ENCODE measurements at regions not wholly inside any gene's neighbourhood (a gene's known extent, or its start where the extent isn't known, plus 50 kb on each side); places are given as distances from the start of the nearest gene placed in this dataset.

- Mint-ChIP-seq H3K4me3 (ENCODE audit: unreplicated experiment) (no peak overlapping the region), H3K9me3 (ENCODE audit: unreplicated experiment) (no peaks in the 10 kb centered on the region), H3K27me3 (ENCODE audit: low read depth, unreplicated experiment) (peaks cover 39% of the 10 kb centered on the region), H3K36me3 (ENCODE audit: low read depth, unreplicated experiment) (no peaks in the 10 kb centered on the region), H3K4me1 (ENCODE audit: low read depth, unreplicated experiment) (no peaks in the 10 kb centered on the region), H3K27ac (ENCODE audit: unreplicated experiment) (no peak overlapping the region)
- Histone ChIP-seq H2AFZ (ENCODE audit: low read depth, low read length) (no peak overlapping the region), H3K79me2 (ENCODE audit: insufficient read depth, low read length) (no peaks in the 10 kb centered on the region), H3K36me3 (ENCODE audit: insufficient read depth, low read length) (no peaks in the 10 kb centered on the region), H4K20me1 (ENCODE audit: insufficient read depth, low read length) (no peaks in the 10 kb centered on the region), H3K9ac (ENCODE audit: low read length) (no peak overlapping the region), H3K27ac (ENCODE audit: low read depth, low read length) (no peak overlapping the region), H3K27me3 (ENCODE audit: insufficient read depth, low read length) (peaks cover 19% of the 10 kb centered on the region), H3K9me3 (ENCODE audit: insufficient read depth, low read depth, low read length) (peaks cover 3% of the 10 kb centered on the region), H3K4me1 (ENCODE audit: insufficient read depth, low read length) (no peaks in the 10 kb centered on the region), H3K4me2 (ENCODE audit: low read length) (no peak overlapping the region), H3K4me3 (ENCODE audit: insufficient read depth, low read depth, low read length) (no peak overlapping the region)
- DNase-seq (ENCODE audit: low read depth) (no peak), FAIRE-seq (no peak)
- no peak for TF ChIP-seq CTCF (IDR thresholded peaks at IDR 0.05; ENCODE audit: insufficient read depth, low read depth, low read length)
- TF ChIP-seq EZH2 (IDR thresholded peaks at IDR 0.05; ENCODE audit: insufficient read depth, low read length), result no peak
Measured at GRCh38 chr3:72536206-72536877, 311.9 kb downstream of the SHQ1 start.

- Mint-ChIP-seq H3K4me1 (ENCODE audit: low read depth, unreplicated experiment) (no peaks in the 10 kb centered on the region), H3K4me3 (ENCODE audit: unreplicated experiment) (no peak overlapping the region), H3K27ac (ENCODE audit: unreplicated experiment) (no peak overlapping the region), H3K27me3 (ENCODE audit: low read depth, unreplicated experiment) (peaks cover 42% of the 10 kb centered on the region), H3K9me3 (ENCODE audit: unreplicated experiment) (no peaks in the 10 kb centered on the region), H3K36me3 (ENCODE audit: low read depth, unreplicated experiment) (no peaks in the 10 kb centered on the region)
- no peak overlapping the region for H3K4me3 ChIP-seq (ENCODE audit: insufficient read depth, low read depth, low read length)
- H3K36me3 ChIP-seq (ENCODE audit: insufficient read depth, low read length), result no peaks in the 10 kb centered on the region
- H3K27ac ChIP-seq (ENCODE audit: low read depth, low read length), result no peak overlapping the region
- peaks cover 19% of the 10 kb centered on the region for H3K27me3 ChIP-seq (ENCODE audit: insufficient read depth, low read length)
- H4K20me1 ChIP-seq (ENCODE audit: insufficient read depth, low read length), result no peaks in the 10 kb centered on the region
- no peak overlapping the region for H3K4me2 ChIP-seq (ENCODE audit: low read length)
- FAIRE-seq, result no peak
- H3K4me1 ChIP-seq (ENCODE audit: insufficient read depth, low read length), result no peaks in the 10 kb centered on the region
- no peaks in the 10 kb centered on the region for H3K79me2 ChIP-seq (ENCODE audit: insufficient read depth, low read length)
- no peak for DNase-seq (ENCODE audit: low read depth)
- H3K9ac ChIP-seq (ENCODE audit: low read length), result no peak overlapping the region
- H2AFZ ChIP-seq (ENCODE audit: low read depth, low read length), result no peak overlapping the region
- TF ChIP-seq CTCF (IDR thresholded peaks at IDR 0.05; ENCODE audit: insufficient read depth, low read depth, low read length), result no peak
- no peak for TF ChIP-seq EZH2 (IDR thresholded peaks at IDR 0.05; ENCODE audit: insufficient read depth, low read length)
- peaks cover 3% of the 10 kb centered on the region for H3K9me3 ChIP-seq (ENCODE audit: insufficient read depth, low read depth, low read length)
Measured at GRCh38 chr3:72535772-72536171, 312.5 kb downstream of the SHQ1 start.

All from astrocyte (in vitro differentiated cells and primary cell).